Inflammatory macrophage (primary cell): ENCODE measurements at regions not wholly inside any gene's neighbourhood (a gene's known extent, or its start where the extent isn't known, plus 50 kb on each side); places are given as distances from the start of the nearest gene placed in this dataset.
A peak's percentile ranks its signal among the peaks of the same experiment; 100 is the strongest.
"Not testable (repeated sequence)": the region's sequence is repeated elsewhere in the genome, so short reads cannot be mapped to it uniquely, and the experiment has no call there.

Source experiments
- DNase-seq, 2 donors: peaks; one replicate each; pipeline ENCODE4 v3.0.0-alpha.2; 2020 to 2022

GRCh38 chr18:22827741-22828140, 105.4 kb upstream of the RBBP8 start:
- DNase-seq = peak; percentile 7 to 8

- no peak for DNase-seq
Observed at GRCh38 chr18:22828171-22828570, 105.0 kb upstream of the RBBP8 start.

- DNase-seq = not testable (repeated sequence)
Observed at GRCh38 chr18:22828583-22828982, 104.5 kb upstream of the RBBP8 start.

- no peak for DNase-seq
Observed at GRCh38 chr18:22829781-22830180, 103.3 kb upstream of the RBBP8 start.

GRCh38 chr18:22830511-22830910, 102.6 kb upstream of the RBBP8 start:
- DNase-seq = no peak

GRCh38 chr18:22831441-22831904, 101.7 kb upstream of the RBBP8 start:
- DNase-seq = peak; percentile 78 to 82

GRCh38 chr18:22836932-22837331, 96.2 kb upstream of the RBBP8 start:
- no peak for DNase-seq

- no peak for DNase-seq
Observed at GRCh38 chr18:22838221-22838620, 94.9 kb upstream of the RBBP8 start.

- DNase-seq = no peak
Observed at GRCh38 chr18:22838639-22839277, 94.4 kb upstream of the RBBP8 start.

- DNase-seq = no peak
Observed at GRCh38 chr18:22839340-22839821, 93.7 kb upstream of the RBBP8 start.

GRCh38 chr18:22840606-22841144, 92.5 kb upstream of the RBBP8 start:
- DNase-seq = no peak

GRCh38 chr18:22841840-22842239, 91.3 kb upstream of the RBBP8 start:
- DNase-seq = no peak

- DNase-seq = no peak
Observed at GRCh38 chr18:22844190-22844589, 88.9 kb upstream of the RBBP8 start.

- no peak for DNase-seq
Observed at GRCh38 chr18:22844628-22845027, 88.5 kb upstream of the RBBP8 start.

GRCh38 chr18:22846088-22846683, 86.9 kb upstream of the RBBP8 start:
- DNase-seq = peak in 1 of 2 donors; percentile 25

GRCh38 chr18:22846697-22847096, 86.4 kb upstream of the RBBP8 start:
- DNase-seq = no peak

- no peak for DNase-seq
Observed at GRCh38 chr18:22847392-22847791, 85.7 kb upstream of the RBBP8 start.

GRCh38 chr18:22847867-22848451, 85.2 kb upstream of the RBBP8 start:
- DNase-seq = no peak

- DNase-seq = no peak
Observed at GRCh38 chr18:22848615-22849014, 84.5 kb upstream of the RBBP8 start.

GRCh38 chr18:22856870-22857269, 76.3 kb upstream of the RBBP8 start:
- no peak for DNase-seq

- DNase-seq = no peak
Observed at GRCh38 chr18:22858121-22858520, 75.0 kb upstream of the RBBP8 start.

GRCh38 chr18:22860807-22861206, 72.3 kb upstream of the RBBP8 start:
- DNase-seq = no peak

- DNase-seq = no peak
Observed at GRCh38 chr18:22865354-22866116, 67.6 kb upstream of the RBBP8 start.
